ENCODE measurements at regions not wholly inside any gene's neighbourhood (a gene's known extent, or its start where the extent isn't known, plus 50 kb on each side); places are given as distances from the start of the nearest gene placed in this dataset.

GRCh38 chr9:18061332-18061731 is 412.6 kb upstream of the ADAMTSL1 start:
- Histone ChIP-seq H3K4me1 (ENCODE audit: control insufficient read depth in 2 of 2, insufficient read depth in 2 of 2, low read length in 2 of 2) (no peaks in the 10 kb centered on the region), H3K9ac (ENCODE audit: low read length) (no peak overlapping the region), H3K4me2 (replicated peaks; ENCODE audit: low read depth, low read length, poor library complexity, severe bottlenecking) (no peak overlapping the region), H4K20me1 (ENCODE audit: control insufficient read depth, insufficient read depth, low read length, poor library complexity, severe bottlenecking) (no peaks in the 10 kb centered on the region), H2AFZ (ENCODE audit: insufficient read depth, low read depth, low read length, poor library complexity, severe bottlenecking) (no peak overlapping the region), H3K27ac (ENCODE audit: low read length in 2 of 2) (no peak overlapping the region), H3K4me3 (ENCODE audit: control extremely low read depth in 1 of 5, extremely low read depth in 1 of 5, insufficient read depth in 1 of 5, low read depth in 2 of 5, low read length in 4 of 5) (no peak overlapping the region), H3K27me3 (replicated peaks in 1 of 4; ENCODE audit: control extremely low read depth in 1 of 4, control insufficient read depth in 3 of 4, insufficient read depth in 4 of 4, low read length in 3 of 4) (no peaks in the 10 kb centered on the region), H3K79me2 (ENCODE audit: control insufficient read depth, insufficient read depth, low read length) (no peaks in the 10 kb centered on the region), H3K36me3 (replicated peaks in 1 of 2; ENCODE audit: control extremely low read depth in 1 of 2, control insufficient read depth in 1 of 2, extremely low read depth in 1 of 2, insufficient read depth in 2 of 2, low read length in 1 of 2) (no peaks in the 10 kb centered on the region), H3K9me3 (ENCODE audit: control extremely low read depth in 1 of 3, control insufficient read depth in 2 of 3, insufficient read depth in 1 of 3, low read length in 2 of 3) (no peaks in the 10 kb centered on the region)
- TF ChIP-seq CTCF (IDR thresholded peaks at IDR 0.05) (no peak), EZH2 (IDR thresholded peaks at IDR 0.05; ENCODE audit: borderline replicate concordance, insufficient read depth, low read depth, low read length, poor library complexity, severe bottlenecking) (no peak)
- ChIA-PET CTCF (no interaction called here), POLR2A (no interaction called here)
- Mint-ChIP-seq H3K4me3 (no peak overlapping the region), H3K27ac (no peak overlapping the region), H3K27me3 (no peaks in the 10 kb centered on the region), H3K4me1 (no peaks in the 10 kb centered on the region), H3K9me3 (ENCODE audit: insufficient read depth) (no peaks in the 10 kb centered on the region)
- DNase-seq (no peak), ATAC-seq (ENCODE audit: low read depth) (no peak)
- intact Hi-C loops (cut with micrococcal nuclease), result no loop called here

GRCh38 chr9:18061856-18062255 is 412.1 kb upstream of the ADAMTSL1 start:
- no peaks in the 10 kb centered on the region for H3K9me3 ChIP-seq (ENCODE audit: control extremely low read depth in 1 of 3, control insufficient read depth in 2 of 3, insufficient read depth in 1 of 3, low read length in 2 of 3)
- no CpG with 5 or more reads among the region's 2 CpGs for WGBS (ENCODE audit: insufficient coverage)
- no peak overlapping the region for H3K4me2 ChIP-seq (replicated peaks; ENCODE audit: low read depth, low read length, poor library complexity, severe bottlenecking)
- TF ChIP-seq CTCF (IDR thresholded peaks at IDR 0.05), result no peak
- TF ChIP-seq EZH2 (IDR thresholded peaks at IDR 0.05; ENCODE audit: borderline replicate concordance, insufficient read depth, low read depth, low read length, poor library complexity, severe bottlenecking), result no peak
- H4K20me1 ChIP-seq (ENCODE audit: control insufficient read depth, insufficient read depth, low read length, poor library complexity, severe bottlenecking), result no peaks in the 10 kb centered on the region
- H3K4me3 ChIP-seq (ENCODE audit: control extremely low read depth in 1 of 5, extremely low read depth in 1 of 5, insufficient read depth in 1 of 5, low read depth in 2 of 5, low read length in 4 of 5), result no peak overlapping the region
- intact Hi-C loops (cut with micrococcal nuclease), result no loop called here
- POLR2A ChIA-PET, result no interaction called here
- CTCF ChIA-PET, result no interaction called here
- H3K4me3 Mint-ChIP-seq, result no peak overlapping the region
- no peak overlapping the region for H3K27ac Mint-ChIP-seq
- H3K27me3 Mint-ChIP-seq, result no peaks in the 10 kb centered on the region
- H3K9ac ChIP-seq (ENCODE audit: low read length), result no peak overlapping the region
- H3K36me3 ChIP-seq (replicated peaks in 1 of 2; ENCODE audit: control extremely low read depth in 1 of 2, control insufficient read depth in 1 of 2, extremely low read depth in 1 of 2, insufficient read depth in 2 of 2, low read length in 1 of 2), result no peaks in the 10 kb centered on the region
- no peaks in the 10 kb centered on the region for H3K79me2 ChIP-seq (ENCODE audit: control insufficient read depth, insufficient read depth, low read length)
- no peaks in the 10 kb centered on the region for H3K4me1 Mint-ChIP-seq
- no peaks in the 10 kb centered on the region for H3K9me3 Mint-ChIP-seq (ENCODE audit: insufficient read depth)
- no peak overlapping the region for H2AFZ ChIP-seq (ENCODE audit: insufficient read depth, low read depth, low read length, poor library complexity, severe bottlenecking)
- no peaks in the 10 kb centered on the region for H3K4me1 ChIP-seq (ENCODE audit: control insufficient read depth in 2 of 2, insufficient read depth in 2 of 2, low read length in 2 of 2)
- no peak for DNase-seq
- no peaks in the 10 kb centered on the region for H3K27me3 ChIP-seq (replicated peaks in 1 of 4; ENCODE audit: control extremely low read depth in 1 of 4, control insufficient read depth in 3 of 4, insufficient read depth in 4 of 4, low read length in 3 of 4)
- no peak overlapping the region for H3K27ac ChIP-seq (ENCODE audit: low read length in 2 of 2)
- ATAC-seq (ENCODE audit: low read depth), result no peak

All from B cell (primary cell).